ENCODE measurements at regions not wholly inside any gene's neighbourhood (a gene's known extent, or its start where the extent isn't known, plus 50 kb on each side); places are given as distances from the start of the nearest gene placed in this dataset.
A peak's percentile ranks its signal among the peaks of the same experiment; 100 is the strongest.

DNA sequence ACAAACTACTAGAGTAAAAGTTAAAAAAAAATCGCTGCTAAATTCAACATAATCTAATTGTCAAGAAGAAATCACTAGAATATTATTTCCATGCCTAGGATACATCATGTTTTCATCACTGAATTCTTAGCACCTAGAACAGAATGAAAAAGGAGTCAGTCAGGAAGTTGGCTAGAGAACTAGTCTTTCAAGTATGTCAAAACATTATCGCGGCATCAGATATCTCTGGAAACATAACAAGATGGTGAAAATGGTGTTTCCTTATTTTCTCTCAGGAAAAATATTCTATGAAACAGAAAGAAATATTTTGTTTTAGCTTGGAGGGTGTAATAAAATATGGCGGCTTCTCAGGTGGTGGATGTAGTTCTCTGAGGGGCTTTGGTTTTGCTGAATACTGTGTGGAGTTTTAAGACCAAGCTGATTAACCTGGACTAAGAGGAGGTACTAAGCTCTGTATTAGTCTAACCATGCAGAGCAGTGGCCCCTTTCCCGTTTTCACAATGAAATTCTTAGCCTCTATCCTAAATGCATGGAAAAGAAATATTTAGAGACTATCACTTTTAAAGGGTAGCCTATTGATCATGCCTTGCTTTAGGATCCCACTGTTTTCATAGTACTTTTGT lies 205.6 kb downstream of the MDFIC start:
- DNase-seq (ENCODE audit: low read depth in 2 of 2), result no peak

DNA sequence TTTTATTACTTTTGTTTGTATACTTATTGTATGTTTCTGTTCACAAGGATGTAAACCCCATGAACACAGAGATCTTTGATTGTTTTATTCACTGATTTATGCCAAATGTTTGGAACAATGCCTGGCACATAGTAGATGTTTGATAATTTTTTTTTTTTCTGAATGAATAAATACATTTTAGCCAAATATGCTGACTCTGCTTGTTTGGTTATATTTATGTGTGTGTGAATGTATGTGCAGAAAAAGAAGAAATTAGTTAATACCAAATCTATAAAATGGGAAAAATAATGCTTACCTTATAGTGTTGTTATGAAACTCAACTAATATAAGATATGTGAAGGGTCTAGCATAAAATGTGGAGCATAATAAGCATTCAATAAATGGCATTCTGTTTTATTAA lies 203.9 kb downstream of the MDFIC start:
- DNase-seq (ENCODE audit: low read depth in 2 of 2), result no peak

DNA sequence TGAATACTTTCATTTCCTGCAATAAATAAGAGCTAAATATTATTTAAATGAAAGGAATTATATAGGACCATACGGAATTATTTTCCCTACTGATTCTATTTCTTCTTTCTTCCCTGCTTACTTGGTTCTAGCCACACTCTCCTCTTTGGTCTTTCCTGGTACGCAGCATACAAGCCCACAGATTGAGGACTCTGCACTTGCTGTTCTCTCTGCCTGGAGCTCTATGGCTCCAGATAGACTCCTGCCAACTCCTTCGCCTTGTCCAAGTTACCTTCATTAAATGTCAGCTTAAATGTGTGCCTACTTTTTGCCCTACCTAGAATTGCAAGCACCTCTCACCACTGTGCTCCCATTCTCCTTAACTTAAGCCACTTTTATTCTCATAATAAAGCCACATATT lies 203.4 kb downstream of the MDFIC start:
- no peak for DNase-seq (ENCODE audit: low read depth in 2 of 2)

DNA sequence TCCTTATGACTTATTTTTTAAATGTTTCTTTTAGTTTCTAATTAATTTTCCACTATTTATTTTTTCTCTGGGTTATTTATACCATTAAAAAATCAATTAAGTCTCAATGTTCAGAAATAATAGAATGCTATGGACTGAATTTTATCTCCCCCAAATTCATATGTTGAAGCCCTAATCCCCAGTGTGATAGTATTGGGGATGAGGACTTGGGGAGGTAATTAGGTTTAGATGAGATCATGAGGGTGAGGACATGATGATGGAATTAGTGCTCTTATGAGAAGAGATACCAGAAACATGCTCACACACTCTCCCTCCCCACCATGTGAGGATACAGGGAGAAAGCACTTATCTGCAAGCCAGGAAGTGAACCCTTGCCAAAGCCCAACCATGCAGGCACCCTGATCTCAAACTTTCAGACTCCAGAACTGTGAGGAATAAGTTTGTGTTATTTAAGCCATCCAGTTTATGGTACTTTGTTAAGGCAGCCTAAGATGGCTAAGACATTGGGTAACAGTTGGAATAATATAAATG lies 202.6 kb downstream of the MDFIC start:
- DNase-seq (ENCODE audit: low read depth in 2 of 2), result no peak

DNA sequence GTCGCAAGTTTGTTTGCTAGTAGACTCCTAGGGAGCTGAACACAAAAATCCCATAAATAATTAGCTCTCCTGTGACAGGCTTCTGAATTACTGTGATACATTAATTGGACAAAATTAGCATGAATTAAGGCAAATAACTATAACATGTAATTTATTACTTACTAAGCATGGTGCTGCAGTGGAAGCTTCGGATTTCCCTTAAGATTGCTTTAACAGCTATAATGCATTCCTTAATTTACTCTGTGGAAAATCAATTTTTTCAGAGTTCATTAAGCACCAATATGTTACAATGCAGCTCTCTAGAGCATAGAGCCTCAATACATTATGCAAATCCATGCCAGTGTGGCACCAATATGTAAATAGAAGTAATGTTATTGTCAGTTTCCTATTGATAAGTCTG lies 201.5 kb downstream of the MDFIC start:
- DNase-seq (ENCODE audit: low read depth in 2 of 2), result no peak

DNA sequence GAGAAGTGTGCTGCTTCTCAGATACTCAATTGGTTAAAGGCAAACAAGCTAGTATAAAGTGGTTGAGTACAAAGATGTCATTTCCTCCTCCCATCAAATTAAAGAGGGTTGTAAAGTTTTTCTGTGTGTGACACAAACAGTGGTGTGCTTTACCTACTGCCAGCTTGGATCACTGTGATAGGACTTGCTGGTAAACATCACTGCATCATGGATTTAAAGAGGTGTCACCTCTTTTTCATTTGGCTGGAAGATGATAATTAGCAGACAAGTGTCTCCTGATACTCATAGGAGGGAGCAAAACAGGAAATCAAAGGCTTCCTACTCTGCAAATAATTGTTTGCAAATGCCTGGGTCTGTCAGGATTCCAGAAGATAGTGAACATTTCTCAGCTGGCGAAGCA lies 200.5 kb downstream of the MDFIC start:
- DNase-seq (ENCODE audit: low read depth in 2 of 2), result no peak

DNA sequence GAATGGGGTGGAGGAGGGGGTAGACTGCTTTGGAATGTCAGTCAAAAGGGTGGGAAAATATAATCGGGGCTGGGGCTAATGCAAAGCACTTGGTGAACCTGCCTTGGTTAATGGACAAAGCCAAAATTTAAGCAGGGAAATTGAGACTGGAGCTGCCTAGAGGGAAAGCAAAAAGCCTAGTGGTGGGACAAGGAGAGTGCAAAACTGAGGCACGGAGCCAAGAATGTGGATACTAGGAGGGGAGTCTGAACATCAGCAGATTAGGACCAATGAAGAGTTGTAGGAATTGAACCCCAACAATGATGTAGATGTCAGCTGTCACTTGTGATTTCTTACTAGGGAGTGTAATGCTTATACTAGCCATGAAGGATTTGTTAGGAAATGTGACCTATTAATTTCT lies 195.9 kb downstream of the MDFIC start:
- DNase-seq (ENCODE audit: low read depth in 2 of 2), result no peak

DNA sequence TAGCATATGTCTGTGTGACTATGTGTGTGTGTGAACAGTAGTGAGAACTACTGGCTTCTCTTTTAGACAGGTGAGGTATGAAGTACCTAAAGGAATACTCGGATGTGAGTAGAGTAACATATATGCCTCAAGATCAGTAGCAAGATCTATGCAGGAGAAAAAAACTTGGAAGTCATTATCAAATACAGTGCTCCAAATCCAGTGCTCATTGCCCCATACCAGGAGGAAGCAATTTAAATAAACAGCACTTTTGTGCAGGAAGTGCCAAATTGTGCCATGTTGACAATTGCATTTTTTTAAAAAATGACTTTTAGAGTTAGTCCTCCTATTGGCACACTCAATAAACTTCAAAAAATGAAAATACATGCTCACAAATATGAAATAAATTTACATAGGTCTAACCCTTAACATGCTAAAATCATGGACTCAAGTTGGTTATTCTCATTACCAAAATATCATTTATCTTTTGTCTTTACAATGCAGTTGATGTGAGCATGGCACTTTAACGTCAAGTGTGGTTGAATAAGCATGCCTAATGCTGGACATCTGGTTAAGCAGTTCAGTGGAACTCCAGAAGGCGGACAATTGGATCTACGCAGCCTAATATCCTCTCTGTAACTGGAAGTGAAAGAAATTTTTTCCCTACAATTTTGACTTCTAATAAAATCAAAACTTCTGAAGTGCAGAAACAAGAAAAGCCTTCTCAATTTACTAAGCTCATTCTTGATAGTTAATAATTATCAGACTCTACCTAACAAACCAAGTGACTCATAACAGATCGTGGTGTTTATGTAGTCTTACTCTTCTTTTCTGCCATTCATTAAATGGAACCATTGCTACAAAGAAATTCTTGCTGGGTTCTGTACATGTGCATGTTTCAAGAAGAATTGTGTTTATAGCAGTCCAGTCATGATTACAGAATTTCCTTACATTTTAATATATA lies 195.2 kb downstream of the MDFIC start:
- no peak for DNase-seq (ENCODE audit: low read depth in 2 of 2)

DNA sequence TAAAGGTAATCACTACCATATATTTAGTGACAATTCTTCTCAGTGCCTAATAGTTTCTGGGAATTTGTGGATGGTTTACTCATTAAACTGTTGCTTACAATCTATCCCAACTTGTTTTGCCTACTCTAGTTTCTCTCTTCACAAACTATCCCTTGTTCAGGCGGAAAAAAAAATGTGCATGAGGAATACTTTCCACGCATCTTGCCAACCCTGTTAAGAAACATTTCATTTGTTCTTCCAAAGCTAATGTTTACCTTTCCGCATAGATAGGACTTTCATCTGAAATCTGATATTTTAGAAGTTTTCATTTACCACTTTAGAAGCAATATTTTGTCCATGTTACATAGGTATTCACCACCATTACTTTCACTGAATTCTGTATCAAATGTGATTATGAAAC lies 191.9 kb downstream of the MDFIC start:
- DNase-seq (ENCODE audit: low read depth in 2 of 2), result no peak

DNA sequence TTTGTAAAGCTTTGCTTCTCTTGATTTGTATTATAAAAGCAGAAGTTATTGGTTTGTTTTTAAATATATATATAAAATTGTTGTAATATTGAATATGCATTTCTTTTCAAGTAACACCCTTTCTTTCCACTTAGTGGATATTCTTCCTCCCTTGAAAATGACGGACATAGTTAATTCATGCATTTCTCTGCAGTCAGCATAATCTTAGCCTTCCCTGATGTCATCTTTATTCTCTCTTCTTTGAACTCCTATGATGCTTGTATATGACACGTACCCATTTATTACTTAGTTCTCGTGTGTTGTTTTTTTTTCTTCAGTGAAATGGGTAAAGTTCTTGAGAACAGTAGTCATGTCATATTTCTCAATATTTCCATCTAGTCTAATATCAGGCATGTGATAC lies 191.2 kb downstream of the MDFIC start:
- DNase-seq (ENCODE audit: low read depth in 2 of 2), result no peak

DNA sequence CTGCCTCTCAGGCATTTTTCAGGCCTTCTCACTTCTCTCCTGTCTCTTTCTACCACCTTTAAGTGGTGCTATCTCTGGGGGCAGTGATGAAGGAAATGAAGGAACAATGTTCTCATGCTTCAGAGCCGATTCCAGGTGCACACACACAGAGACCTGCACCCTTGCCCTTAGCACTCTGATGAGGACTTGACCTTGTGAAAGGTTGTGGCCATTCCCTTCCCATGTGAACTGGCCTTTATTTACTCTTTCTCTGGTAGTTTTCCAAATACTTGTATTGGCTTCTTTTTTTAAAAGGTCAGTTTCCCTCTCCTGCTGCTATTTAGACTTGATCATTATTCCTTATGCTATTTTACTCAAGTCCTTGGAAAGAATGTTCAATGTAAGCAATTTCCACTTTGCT lies 188.6 kb downstream of the MDFIC start:
- no peak for DNase-seq (ENCODE audit: low read depth in 2 of 2)

DNA sequence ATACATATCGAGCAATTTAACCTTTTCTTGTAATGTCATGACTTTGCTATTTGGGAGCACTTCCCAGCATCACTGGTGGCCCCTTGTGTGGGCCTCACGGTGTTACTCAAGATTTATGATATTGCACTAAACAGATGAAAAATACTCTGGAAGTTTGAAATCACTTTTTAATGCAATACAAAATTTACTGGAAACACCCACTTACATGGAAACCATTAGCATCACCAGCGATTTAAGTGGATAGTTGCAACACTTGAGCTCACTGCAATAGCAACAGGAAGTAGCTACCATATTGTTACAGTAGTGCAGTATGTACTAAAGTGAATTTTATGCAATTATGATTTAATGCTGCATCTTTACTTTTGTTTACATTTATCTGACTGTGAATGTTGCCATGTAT lies 184.4 kb downstream of the MDFIC start:
- no peak for DNase-seq (ENCODE audit: low read depth in 2 of 2)

DNA sequence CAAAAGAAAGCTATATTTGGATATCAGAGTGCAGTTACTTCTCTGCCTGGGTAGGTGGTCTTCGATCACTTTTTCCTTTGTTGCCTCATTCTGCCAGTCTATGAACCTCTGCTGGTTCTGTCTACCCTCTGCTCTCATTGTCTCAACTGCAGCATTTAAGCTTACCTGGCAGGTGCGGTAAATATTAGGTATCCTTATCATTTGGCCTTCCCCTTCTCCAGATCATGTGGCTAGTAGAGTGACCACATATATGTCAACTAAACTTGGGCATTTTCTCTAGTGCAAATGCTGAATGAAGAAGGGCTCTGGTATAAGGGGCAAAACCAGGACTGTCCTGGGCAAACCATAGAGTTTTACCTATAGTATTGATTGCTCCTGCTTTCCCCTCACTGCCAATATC lies 180.8 kb downstream of the MDFIC start:
- DNase-seq (ENCODE audit: low read depth in 2 of 2), result no peak

DNA sequence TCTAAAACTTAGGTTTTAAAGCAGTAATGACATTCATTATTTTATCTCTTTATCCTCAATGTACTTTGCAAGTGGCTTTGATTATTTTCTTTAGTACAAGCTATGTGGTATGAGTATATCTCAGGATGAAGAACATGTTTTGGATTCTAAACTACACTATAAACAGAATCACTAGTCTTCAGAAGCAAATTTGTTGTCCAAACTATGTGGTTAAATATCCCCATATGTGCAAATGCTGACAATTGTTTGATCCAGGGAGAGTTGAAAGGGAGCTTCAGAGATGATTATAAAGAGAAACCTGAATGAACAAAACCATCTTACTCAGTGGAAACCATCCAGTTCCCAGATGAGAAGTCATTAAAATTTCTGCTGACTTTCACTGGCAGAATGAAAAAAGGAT lies 179.3 kb downstream of the MDFIC start:
- no peak for DNase-seq (ENCODE audit: low read depth in 2 of 2)

DNA sequence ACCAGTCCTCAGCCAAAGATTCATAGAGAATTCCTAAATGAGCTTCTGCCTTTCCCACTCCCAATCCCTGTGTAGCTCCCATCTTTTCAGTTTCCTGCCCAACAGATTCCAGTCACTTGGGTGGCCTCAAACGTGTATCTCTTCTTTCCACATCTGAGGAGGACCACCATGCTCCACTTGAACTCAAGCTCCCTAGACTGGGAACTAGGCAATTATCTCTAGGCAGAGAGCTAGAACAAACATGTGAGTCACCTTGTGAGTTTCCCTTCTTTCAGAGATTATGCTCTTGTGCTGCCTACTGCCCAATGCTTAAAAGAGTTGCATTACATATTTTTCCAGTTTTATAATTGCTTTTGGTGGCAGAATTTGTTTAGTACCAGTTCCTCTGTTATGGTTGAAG lies 178.0 kb downstream of the MDFIC start:
- peak; percentile 30 to 31 for DNase-seq (ENCODE audit: low read depth in 2 of 2)

DNA sequence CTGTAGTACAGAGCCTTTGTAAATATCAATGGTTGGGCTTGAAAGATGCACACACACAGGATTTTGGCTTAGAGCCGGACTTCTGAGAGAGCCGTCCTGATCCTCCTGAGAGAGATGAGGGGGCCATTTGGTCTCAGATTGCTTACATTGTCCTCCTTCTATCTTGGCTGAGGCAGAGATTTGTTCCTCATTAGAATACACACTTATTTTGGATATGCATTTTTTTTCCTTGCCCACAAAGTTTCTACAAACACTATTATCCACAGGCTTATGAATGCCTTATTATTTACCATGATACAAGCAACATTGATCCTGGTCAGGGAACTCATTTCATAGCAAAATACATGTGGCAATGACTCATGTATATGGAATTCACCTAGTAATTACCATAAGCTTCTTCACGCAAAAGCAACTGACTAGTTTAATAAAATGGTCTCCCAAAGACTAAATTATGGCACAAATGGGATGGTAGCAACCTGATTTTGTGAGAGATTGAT lies 175.3 kb downstream of the MDFIC start:
- DNase-seq (ENCODE audit: low read depth in 2 of 2), result peak; percentile 69 to 75

DNA sequence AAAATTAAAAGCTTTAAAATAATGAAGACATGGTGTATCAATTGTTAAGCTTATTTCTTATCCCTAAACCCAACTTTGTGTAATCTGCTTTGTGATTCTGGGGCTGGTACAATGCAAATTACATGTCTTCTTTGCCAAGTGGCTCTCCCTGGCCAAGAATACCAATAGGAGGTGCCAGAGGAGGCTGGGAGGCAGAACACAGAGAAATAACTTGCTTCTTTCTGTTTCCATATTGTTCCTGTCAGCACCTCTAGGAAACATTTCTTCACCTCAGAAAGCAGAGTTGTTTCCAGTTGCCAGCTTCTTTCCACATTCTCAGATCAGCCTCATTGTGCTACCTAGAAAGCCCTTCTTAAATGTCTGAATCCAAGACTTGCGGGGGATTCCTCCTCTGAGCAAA lies 174.4 kb downstream of the MDFIC start:
- no peak for DNase-seq (ENCODE audit: low read depth in 2 of 2)

DNA sequence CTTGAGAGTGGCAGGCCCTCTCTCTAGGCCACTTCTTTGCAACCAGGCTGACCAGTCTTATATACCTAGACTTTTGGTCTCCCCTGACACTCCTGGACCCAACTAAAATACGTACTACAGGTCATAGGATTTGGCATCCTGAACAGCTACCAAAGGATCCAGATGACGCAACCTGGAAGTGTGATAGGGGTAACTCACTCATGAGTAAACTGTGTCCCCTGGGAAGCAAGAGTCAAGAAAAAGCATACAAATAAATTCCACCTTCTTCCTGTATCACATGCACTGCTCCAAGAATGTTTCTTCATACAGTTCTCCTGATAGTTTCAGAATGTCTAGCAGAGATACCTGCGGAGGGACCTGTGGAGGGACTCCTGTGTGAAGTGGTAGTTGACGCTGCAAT lies 172.3 kb downstream of the MDFIC start:
- DNase-seq (ENCODE audit: low read depth in 2 of 2), result peak in 1 of 2 experiments; percentile 14

DNA sequence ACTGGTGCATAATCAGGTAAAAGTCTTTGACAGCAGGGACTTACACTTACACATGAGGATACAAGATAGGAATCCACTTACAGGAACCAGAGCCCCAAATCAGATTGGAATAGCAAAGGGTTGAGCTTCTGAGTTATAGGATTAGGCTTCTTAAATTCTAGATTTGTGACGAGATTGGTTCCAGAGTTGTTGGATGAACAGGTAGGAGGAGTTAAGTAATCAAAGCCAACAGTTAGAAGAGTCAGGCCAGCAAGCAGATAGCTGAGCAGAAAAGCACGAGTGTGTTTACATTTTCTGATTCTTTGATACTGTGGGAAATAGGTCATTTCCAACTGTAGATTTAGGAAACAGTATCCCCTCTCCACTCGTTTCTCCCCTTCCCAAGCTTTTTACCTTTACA lies 167.0 kb downstream of the MDFIC start:
- no peak for DNase-seq (ENCODE audit: low read depth in 2 of 2)

DNA sequence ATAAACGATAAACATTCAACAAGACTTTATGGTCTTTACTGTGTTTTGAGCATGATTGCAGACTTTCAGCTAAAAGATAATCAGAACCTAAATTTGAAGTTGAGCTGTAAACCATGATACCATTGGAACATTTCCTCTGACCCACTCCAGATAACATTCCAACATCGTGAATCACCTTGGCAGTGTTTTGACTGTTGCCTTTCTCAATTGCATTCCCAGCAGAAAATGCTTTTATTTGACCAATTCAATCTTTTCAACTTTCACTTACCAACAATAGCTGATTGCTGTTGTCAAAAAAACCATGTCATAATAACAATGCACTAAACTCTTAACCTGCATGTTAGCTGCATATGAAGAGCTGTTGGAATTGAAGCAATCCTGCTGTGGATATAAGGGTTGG lies 165.5 kb downstream of the MDFIC start:
- DNase-seq (ENCODE audit: low read depth in 2 of 2), result peak; percentile 75 to 77

DNA sequence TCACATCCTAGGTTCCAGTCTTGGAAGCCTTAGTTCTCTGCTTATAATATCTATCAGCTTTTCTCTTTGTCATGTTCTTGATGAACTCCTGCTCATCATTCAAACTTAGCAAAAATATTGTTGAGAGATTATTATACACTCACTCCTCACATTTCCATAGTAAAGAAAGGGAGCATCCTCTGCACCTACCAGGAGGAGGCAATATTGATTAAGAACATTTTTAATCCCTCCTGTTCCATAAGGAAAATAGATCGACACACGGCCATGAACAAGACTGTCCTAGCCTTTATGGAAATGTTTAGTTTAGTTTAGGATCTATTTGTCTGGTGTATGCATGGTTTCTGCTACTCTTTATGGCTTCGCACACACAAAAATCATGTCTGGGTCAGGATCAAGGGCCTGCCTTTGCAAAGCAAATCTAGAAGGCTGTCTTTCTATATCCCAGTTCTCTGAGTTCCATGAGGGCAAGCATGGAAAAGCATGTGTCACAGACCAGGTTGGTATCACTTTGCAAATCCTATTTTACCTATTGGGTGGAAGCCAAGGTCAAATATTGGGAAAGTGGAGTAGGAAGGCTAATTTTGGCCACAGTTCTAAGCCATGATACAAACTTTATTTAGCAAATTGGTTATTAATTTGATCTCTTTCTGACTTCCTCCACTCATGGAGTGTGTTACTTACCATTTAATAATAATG lies 164.4 kb downstream of the MDFIC start:
- no peak for DNase-seq (ENCODE audit: low read depth in 2 of 2)

DNA sequence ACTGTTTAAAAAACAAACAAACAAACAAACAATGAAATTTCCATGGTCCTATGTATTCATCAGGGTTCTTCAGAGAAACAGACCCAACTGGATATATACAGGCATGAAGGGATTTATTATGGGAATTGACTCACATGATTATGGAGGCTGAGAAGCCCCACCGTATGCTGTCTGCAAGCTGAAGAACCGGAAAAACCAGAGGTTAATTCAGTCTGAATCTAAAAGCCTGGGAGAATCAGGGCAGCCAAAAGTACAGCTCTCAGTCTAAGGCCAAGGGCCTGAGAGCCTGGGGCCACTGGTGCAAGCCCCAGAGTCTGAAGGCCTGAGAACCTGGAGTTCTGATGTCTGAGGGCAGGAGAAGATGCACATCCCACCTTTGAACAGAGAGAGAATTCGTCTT lies 163.5 kb downstream of the MDFIC start:
- no peak for DNase-seq (ENCODE audit: low read depth in 2 of 2)

All from fibroblast of skin of left quadriceps (primary cell).